Liver (tissue), 8 donors: ENCODE measurements at regions not wholly inside any gene's neighbourhood (a gene's known extent, or its start where the extent isn't known, plus 50 kb on each side); places are given as distances from the start of the nearest gene placed in this dataset.

Experiments used
- DNase-seq: peaks from one replicate; pipeline ENCODE4 v3.0.0-alpha.2; 2017; ENCODE audit warnings: low spot score
- H3K27ac ChIP-seq, 2 donors: one replicate each; pipeline ENCODE4 v1.7.0; 2013; ENCODE audit warnings: inconsistent platforms in 2 of 2, low read length in 2 of 2, control low read depth in 1 of 2, low read depth in 1 of 2, mild to moderate bottlenecking in 1 of 2
- H3K27me3 ChIP-seq, 4 donors: one replicate each; pipeline versions ENCODE4 v1.6.1 to v1.7.0; 2013; ENCODE audit warnings: low read length in 3 of 4, inconsistent platforms in 1 of 4, mild to moderate bottlenecking in 1 of 4, moderate library complexity in 1 of 4; ENCODE audit not compliant: control insufficient read depth in 4 of 4, insufficient read depth in 4 of 4
- H3K36me3 ChIP-seq, 4 donors: one replicate each; pipeline versions ENCODE4 v1.6.1 to v1.7.0; 2013; ENCODE audit warnings: low read length in 3 of 4, mild to moderate bottlenecking in 3 of 4, low read depth in 1 of 4, moderate library complexity in 1 of 4; ENCODE audit not compliant: control insufficient read depth in 4 of 4, insufficient read depth in 3 of 4
- H3K4me1 ChIP-seq, 4 donors: one replicate each; pipeline versions ENCODE4 v1.6.1 to v1.7.0; 2013; ENCODE audit warnings: low read length in 3 of 4, mild to moderate bottlenecking in 3 of 4, moderate library complexity in 1 of 4; ENCODE audit not compliant: control insufficient read depth in 4 of 4, insufficient read depth in 4 of 4
- H3K4me3 ChIP-seq, 3 donors: one replicate each; pipeline versions ENCODE4 v1.6.1 to v1.7.0; 2013; ENCODE audit warnings: low read length in 3 of 3, control low read depth in 1 of 3, low read depth in 1 of 3, mild to moderate bottlenecking in 1 of 3
- H3K9ac ChIP-seq, 2 donors: one replicate each; pipeline ENCODE4 v1.7.0; 2013; ENCODE audit warnings: low read length in 2 of 2, mild to moderate bottlenecking in 2 of 2, moderate library complexity in 2 of 2, control low read depth in 1 of 2, low read depth in 1 of 2
- H3K9me3 ChIP-seq, 4 donors: one replicate each; pipeline versions ENCODE4 v1.6.1 to v1.7.0; 2013; ENCODE audit warnings: low read length in 3 of 4; ENCODE audit not compliant: control insufficient read depth in 4 of 4
- ATF3 ChIP-seq: IDR thresholded peaks from 2 replicates; pipeline ENCODE4 v1.6.1; 2016; ENCODE audit warnings: antibody characterized with exemption
- CTCF ChIP-seq: fragments of 150-350 bp; IDR thresholded peaks from 2 replicates; pipeline ENCODE4 v1.5.1; 2017; ENCODE audit warnings: improper control_type of control experiment, low read depth, low read length; ENCODE audit not compliant: missing input control
- EGR1 ChIP-seq, 2 donors: IDR thresholded peaks; 2 replicates each; pipeline ENCODE4 v1.6.1; 2016 to 2018; ENCODE audit warnings: antibody characterized with exemption in 2 of 2, low read depth in 2 of 2
- FOXA1 ChIP-seq: IDR thresholded peaks from 2 replicates; pipeline ENCODE4 v1.6.1; 2016; ENCODE audit warnings: antibody characterized with exemption
- FOXA2 ChIP-seq: IDR thresholded peaks from 2 replicates; pipeline ENCODE4 v1.6.1; 2016; ENCODE audit warnings: antibody characterized with exemption
- GABPA ChIP-seq, 2 donors: IDR thresholded peaks in 1 of 2; conservative IDR thresholded peaks in 1 of 2; 2 replicates each; pipeline ENCODE4 v1.6.1; 2016; ENCODE audit warnings: antibody characterized with exemption in 2 of 2, mild to moderate bottlenecking in 1 of 2, moderate library complexity in 1 of 2
- HNF4A ChIP-seq, 2 donors: conservative IDR thresholded peaks; 2 replicates each; pipeline ENCODE4 v1.6.1; 2016; ENCODE audit warnings: antibody characterized with exemption in 2 of 2, mild to moderate bottlenecking in 2 of 2
- HNF4G ChIP-seq: IDR thresholded peaks from 2 replicates; pipeline ENCODE4 v1.6.1; 2016; ENCODE audit warnings: antibody characterized with exemption
- JUND ChIP-seq, 2 donors: IDR thresholded peaks; 2 replicates each; pipeline ENCODE4 v1.6.1; 2016; ENCODE audit warnings: antibody characterized with exemption in 2 of 2
- MAX ChIP-seq: IDR thresholded peaks from 2 replicates; pipeline ENCODE4 v1.6.1; 2016; ENCODE audit warnings: antibody characterized with exemption
- NR2F2 ChIP-seq: IDR thresholded peaks from 2 replicates; pipeline ENCODE4 v1.6.1; 2016; ENCODE audit warnings: antibody characterized with exemption
- REST ChIP-seq: IDR thresholded peaks from 2 replicates; pipeline ENCODE4 v1.6.1; 2016; ENCODE audit warnings: antibody characterized with exemption, mild to moderate bottlenecking
- RXRA ChIP-seq, 2 donors: IDR thresholded peaks; 2 replicates each; pipeline ENCODE4 v1.6.1; 2017 to 2018; ENCODE audit warnings: antibody characterized with exemption in 2 of 2, mild to moderate bottlenecking in 1 of 2
- SP1 ChIP-seq: IDR thresholded peaks from 2 replicates; pipeline ENCODE4 v1.6.1; 2018; ENCODE audit warnings: antibody characterized with exemption, mild to moderate bottlenecking
- TAF1 ChIP-seq: conservative IDR thresholded peaks from 2 replicates; pipeline ENCODE4 v1.6.1; 2016; ENCODE audit warnings: antibody characterized with exemption, mild to moderate bottlenecking
- YY1 ChIP-seq: IDR thresholded peaks from 2 replicates; pipeline ENCODE4 v1.6.1; 2016; ENCODE audit warnings: antibody characterized with exemption, mild to moderate bottlenecking
- ZBTB33 ChIP-seq: IDR thresholded peaks from 2 replicates; pipeline ENCODE4 v1.6.1; 2016; ENCODE audit warnings: antibody characterized with exemption
- WGBS: extraction: QIAGEN DNeasy Blood & Tissue Kit; methylation state at CpG from one replicate; pipeline ENCODE4 v1.1.7; 2013; 5-methylcytosine and 5-hydroxymethylcytosine counted together
- donor health status: healthy.
- donor health status: healthy.
- donor health status: healthy.
- donor health status: healthy.
- donor health status: healthy.

GRCh38 chr1:173128742-173129141, 78.0 kb upstream of the TNFSF18 start:
- DNase-seq = no peak
- H3K27ac ChIP-seq = peak overlapping the region in 1 of 2 donors; percentile 63
- 87% methylated on average over 2 of the region's 2 CpGs for WGBS
- peaks cover 4 to 22% (median 16%) of the 10 kb centered on the region in 4 donors for H3K4me1 ChIP-seq
- H3K9ac ChIP-seq = no peak overlapping the region
- no peaks in the 10 kb centered on the region for H3K36me3 ChIP-seq
- H3K27me3 ChIP-seq = no peaks in the 10 kb centered on the region
- H3K9me3 ChIP-seq = no peaks in the 10 kb centered on the region
- peak overlapping the region in 1 of 3 donors; percentile 23 for H3K4me3 ChIP-seq
- TF ChIP-seq TAF1 = no peak
- no peak for TF ChIP-seq REST
- TF ChIP-seq CTCF = no peak
- TF ChIP-seq GABPA (IDR thresholded peaks at IDR 0.05 in 1 of 2, conservative IDR thresholded peaks at IDR 0.05 in 1 of 2) = no peak
- TF ChIP-seq FOXA2 = no peak
- no peak for TF ChIP-seq SP1
- no peak for TF ChIP-seq YY1
- TF ChIP-seq FOXA1 = no peak
- TF ChIP-seq HNF4G = no peak
- TF ChIP-seq JUND (IDR thresholded peaks at IDR 0.05) = no peak
- no peak for TF ChIP-seq ZBTB33

- Histone ChIP-seq H3K4me1 (peaks cover 4 to 32% (median 27%) of the 10 kb centered on the region in 4 donors), H3K36me3 (no peaks in the 10 kb centered on the region), H3K9me3 (no peaks in the 10 kb centered on the region), H3K9ac (no peak overlapping the region), H3K27ac (peak overlapping the region; percentile 55 to 67), H3K4me3 (peak overlapping the region in 1 of 3 donors; percentile 18), H3K27me3 (no peaks in the 10 kb centered on the region)
- WGBS = 32% methylated on average over 12 of the region's 12 CpGs
- DNase-seq = no peak
- TF ChIP-seq SP1 (peak; percentile 87), MAX (peak; percentile 51), EGR1 (IDR thresholded peaks at IDR 0.05; ENCODE audit: low read depth in 2 of 2) (no peak), HNF4A (conservative IDR thresholded peaks at IDR 0.05) (peak; percentile 82 to 85), NR2F2 (peak; percentile 25), RXRA (IDR thresholded peaks at IDR 0.05) (peak; percentile 52 to 80), HNF4G (peak; percentile 71), GABPA (IDR thresholded peaks at IDR 0.05 in 1 of 2, conservative IDR thresholded peaks at IDR 0.05 in 1 of 2) (no peak), REST (peak; percentile 66), ATF3 (no peak), JUND (IDR thresholded peaks at IDR 0.05) (peak; percentile 55 to 81), FOXA1 (no peak), YY1 (peak; percentile 76)
These were observed 76.9 kb upstream of the TNFSF18 start for GRCh38 chr1:173127369-173128307.
